Cardiac fibroblast (primary cell): ENCODE measurements at regions not wholly inside any gene's neighbourhood (a gene's known extent, or its start where the extent isn't known, plus 50 kb on each side); places are given as distances from the start of the nearest gene placed in this dataset.

ENCODE experiments used
- DNase-seq, 2 donors: peaks; one replicate each; pipeline versions ENCODE4 v3.0.0 to v3.0.0-alpha.2; 2010; ENCODE audit warnings: low read depth in 2 of 2
- H3K4me3 ChIP-seq, 2 donors: replicated peaks in 1 of 2; 1 replicate in 1 of 2; 2 replicates in 1 of 2; pipeline ENCODE4 v1.5.1; 2011; ENCODE audit warnings: low read depth in 2 of 2, low read length in 2 of 2, mild to moderate bottlenecking in 2 of 2, moderate library complexity in 1 of 2
- TF ChIP-seq, protein P1 (sequence below): IDR thresholded peaks from one replicate; pipeline ENCODE4 v1.5.1; 2011; ENCODE audit warnings: low read depth, mild to moderate bottlenecking, low read length, inconsistent platforms

DNA sequence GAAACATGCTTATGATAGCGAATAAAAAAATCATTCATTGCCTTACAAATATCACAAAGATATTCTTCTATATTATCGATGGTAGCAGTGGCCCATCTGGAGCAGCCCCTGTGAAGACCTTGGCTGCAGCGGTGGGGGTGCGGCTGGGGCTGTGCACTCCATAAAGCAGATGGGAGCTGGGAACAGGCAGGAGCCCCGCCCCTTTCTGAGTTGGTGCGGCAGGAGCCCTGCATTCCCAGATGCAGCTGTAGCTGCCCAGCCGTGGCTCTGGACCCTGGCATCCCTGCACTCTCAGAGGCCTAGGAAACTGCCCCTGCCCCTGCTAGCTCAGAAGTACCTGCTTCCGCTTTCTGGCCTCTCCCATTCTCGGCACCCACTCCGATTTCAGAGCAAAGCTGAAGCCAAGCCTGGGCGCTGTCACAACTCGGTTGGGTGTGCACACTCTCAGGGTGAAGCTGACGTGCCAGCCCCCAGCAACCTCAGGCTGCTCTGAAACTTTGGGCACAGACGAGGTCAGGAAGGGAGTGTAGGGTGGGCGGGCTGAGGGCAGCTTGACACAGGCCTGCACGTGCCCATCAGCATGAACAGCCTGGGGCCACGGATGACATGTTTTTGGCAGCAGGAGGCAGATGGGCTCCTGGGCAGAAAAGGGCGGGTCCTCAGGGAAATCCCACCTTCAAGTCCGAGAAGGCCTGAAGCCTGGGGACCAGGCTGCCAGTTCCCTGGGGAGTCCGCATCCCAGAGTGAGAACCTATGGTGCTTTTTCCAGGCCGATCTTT lies 1440.8 kb upstream of the ACO1 start:
- TF ChIP-seq, protein P1, sequence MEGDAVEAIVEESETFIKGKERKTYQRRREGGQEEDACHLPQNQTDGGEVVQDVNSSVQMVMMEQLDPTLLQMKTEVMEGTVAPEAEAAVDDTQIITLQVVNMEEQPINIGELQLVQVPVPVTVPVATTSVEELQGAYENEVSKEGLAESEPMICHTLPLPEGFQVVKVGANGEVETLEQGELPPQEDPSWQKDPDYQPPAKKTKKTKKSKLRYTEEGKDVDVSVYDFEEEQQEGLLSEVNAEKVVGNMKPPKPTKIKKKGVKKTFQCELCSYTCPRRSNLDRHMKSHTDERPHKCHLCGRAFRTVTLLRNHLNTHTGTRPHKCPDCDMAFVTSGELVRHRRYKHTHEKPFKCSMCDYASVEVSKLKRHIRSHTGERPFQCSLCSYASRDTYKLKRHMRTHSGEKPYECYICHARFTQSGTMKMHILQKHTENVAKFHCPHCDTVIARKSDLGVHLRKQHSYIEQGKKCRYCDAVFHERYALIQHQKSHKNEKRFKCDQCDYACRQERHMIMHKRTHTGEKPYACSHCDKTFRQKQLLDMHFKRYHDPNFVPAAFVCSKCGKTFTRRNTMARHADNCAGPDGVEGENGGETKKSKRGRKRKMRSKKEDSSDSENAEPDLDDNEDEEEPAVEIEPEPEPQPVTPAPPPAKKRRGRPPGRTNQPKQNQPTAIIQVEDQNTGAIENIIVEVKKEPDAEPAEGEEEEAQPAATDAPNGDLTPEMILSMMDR: no peak
- DNase-seq: no peak
- no peak overlapping the region for H3K4me3 ChIP-seq

GRCh38 chr9:30944225-30944569 lies 1440.2 kb upstream of the ACO1 start:
- TF ChIP-seq, protein P1: no peak
- H3K4me3 ChIP-seq: no peak overlapping the region
- no peak for DNase-seq

GRCh38 chr9:30944741-30945280 lies 1439.6 kb upstream of the ACO1 start:
- TF ChIP-seq, protein P1: no peak
- no peak overlapping the region for H3K4me3 ChIP-seq
- no peak for DNase-seq

GRCh38 chr9:30964332-30964731 lies 1420.1 kb upstream of the ACO1 start:
- no peak overlapping the region for H3K4me3 ChIP-seq
- no peak for DNase-seq
- TF ChIP-seq, protein P1: no peak

- DNase-seq: no peak
- TF ChIP-seq, protein P1: no peak
- H3K4me3 ChIP-seq: no peak overlapping the region
These were observed 1417.0 kb upstream of the ACO1 start for GRCh38 chr9:30967476-30967875.

GRCh38 chr9:30970186-30970585 lies 1414.3 kb upstream of the ACO1 start:
- DNase-seq: no peak
- TF ChIP-seq, protein P1: no peak
- no peak overlapping the region for H3K4me3 ChIP-seq
